ENCODE measurements at regions not wholly inside any gene's neighbourhood (a gene's known extent, or its start where the extent isn't known, plus 50 kb on each side); places are given as distances from the start of the nearest gene placed in this dataset.

DNA sequence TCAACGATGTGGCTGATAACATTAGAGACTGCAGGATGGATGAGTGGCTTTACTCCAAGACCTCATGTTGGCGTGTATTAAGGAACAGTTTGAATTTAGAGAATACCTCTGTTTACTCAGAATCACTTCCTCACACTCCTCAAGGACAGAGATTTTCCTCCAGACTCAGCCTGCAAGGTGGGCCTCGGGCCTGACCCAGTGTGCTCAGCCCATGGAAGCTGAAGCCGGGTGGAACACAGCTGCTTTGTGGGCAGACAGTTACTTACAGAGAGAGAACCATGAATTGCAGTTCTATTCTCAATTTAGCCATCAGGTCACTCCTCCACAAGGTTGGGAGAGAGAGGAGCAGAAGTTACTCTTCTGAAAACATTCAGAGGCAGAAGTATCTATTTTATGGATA lies 135.8 kb downstream of the SNX19 start:
- POLR2A ChIA-PET = no interaction called here
- CTCF ChIA-PET = no interaction called here
- H3K4me1 Mint-ChIP-seq = no peaks in the 10 kb centered on the region
- ATAC-seq (ENCODE audit: low read depth) = no peak
- H3K4me3 Mint-ChIP-seq = no peak overlapping the region
- H3K27ac Mint-ChIP-seq = no peak overlapping the region
- peaks cover 2% of the 10 kb centered on the region for H3K27me3 Mint-ChIP-seq
- TF ChIP-seq, protein P1, sequence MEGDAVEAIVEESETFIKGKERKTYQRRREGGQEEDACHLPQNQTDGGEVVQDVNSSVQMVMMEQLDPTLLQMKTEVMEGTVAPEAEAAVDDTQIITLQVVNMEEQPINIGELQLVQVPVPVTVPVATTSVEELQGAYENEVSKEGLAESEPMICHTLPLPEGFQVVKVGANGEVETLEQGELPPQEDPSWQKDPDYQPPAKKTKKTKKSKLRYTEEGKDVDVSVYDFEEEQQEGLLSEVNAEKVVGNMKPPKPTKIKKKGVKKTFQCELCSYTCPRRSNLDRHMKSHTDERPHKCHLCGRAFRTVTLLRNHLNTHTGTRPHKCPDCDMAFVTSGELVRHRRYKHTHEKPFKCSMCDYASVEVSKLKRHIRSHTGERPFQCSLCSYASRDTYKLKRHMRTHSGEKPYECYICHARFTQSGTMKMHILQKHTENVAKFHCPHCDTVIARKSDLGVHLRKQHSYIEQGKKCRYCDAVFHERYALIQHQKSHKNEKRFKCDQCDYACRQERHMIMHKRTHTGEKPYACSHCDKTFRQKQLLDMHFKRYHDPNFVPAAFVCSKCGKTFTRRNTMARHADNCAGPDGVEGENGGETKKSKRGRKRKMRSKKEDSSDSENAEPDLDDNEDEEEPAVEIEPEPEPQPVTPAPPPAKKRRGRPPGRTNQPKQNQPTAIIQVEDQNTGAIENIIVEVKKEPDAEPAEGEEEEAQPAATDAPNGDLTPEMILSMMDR (IDR thresholded peaks at IDR 0.05) = no peak
- intact Hi-C loops (cut with micrococcal nuclease) = no loop called here
- H3K9me3 Mint-ChIP-seq = no peaks in the 10 kb centered on the region
- no peaks in the 10 kb centered on the region for H3K36me3 Mint-ChIP-seq (ENCODE audit: low read depth)
- no peak for DNase-seq

DNA sequence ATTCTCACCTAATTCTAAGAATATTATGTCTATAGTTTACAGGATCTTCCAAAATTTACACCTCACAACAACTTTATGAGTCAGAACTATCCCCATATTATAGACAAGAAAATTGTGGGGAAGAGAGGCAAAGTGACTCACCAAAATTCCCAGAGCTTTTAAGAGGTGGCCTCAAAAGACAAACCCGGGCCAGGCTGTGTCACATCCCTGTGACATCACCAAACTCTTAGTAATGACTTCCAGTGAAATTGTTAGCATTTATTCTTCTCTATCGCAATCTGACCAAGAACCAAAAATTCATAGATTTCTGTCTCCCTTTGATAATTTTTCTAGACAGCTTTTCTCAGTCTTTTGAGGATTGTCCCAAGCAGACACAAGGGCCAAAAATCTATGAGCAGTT lies 134.3 kb downstream of the SNX19 start:
- intact Hi-C loops (cut with micrococcal nuclease) = no loop called here
- H3K27ac Mint-ChIP-seq = no peak overlapping the region
- H3K36me3 Mint-ChIP-seq (ENCODE audit: low read depth) = no peaks in the 10 kb centered on the region
- ATAC-seq (ENCODE audit: low read depth) = no peak
- no peaks in the 10 kb centered on the region for H3K27me3 Mint-ChIP-seq
- no peaks in the 10 kb centered on the region for H3K4me1 Mint-ChIP-seq
- H3K4me3 Mint-ChIP-seq = no peak overlapping the region
- DNase-seq = no peak
- H3K9me3 Mint-ChIP-seq = no peaks in the 10 kb centered on the region
- CTCF ChIA-PET = no interaction called here
- TF ChIP-seq, protein P1 (IDR thresholded peaks at IDR 0.05) = no peak
- POLR2A ChIA-PET = no interaction called here

DNA sequence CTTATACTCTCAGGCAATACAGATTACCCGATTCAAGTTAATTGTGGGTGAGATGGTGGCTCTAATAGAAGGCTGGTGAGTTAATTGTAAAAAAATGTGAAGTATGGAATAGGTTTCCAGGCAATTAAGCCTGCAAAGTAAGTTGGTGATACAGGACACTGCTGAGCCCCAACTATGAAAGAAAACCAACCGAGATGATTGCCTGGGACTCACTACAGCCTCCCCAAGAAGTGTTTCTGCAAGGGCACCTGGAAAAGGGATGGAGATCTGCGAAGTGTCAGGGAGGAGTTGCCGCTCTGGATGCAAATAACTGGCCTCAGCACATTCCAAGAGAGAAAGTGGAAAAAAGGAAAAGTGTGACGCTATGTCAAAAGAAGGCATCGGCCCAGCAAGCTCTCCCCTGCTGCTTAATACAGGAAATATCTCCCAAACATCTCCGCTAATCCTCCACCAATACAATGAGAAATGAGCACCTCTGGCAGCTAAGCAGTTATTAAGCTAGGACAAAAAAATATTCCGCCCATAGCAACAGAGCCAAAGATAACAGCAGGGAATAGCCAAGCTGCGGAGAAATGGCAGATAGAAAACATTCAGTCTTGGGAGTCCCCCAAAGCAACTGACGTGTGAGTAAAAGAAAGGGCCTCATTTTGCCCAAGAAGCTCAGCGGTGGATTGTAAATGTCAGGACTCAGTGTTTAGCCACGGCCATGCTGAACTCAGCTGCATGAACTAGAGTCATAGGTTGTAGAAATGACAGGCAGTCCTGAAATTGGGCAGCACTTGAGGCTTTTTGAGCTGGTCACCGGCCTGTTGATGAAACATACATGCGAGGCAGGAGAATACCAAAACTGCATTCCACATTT lies 133.7 kb downstream of the SNX19 start:
- intact Hi-C loops (cut with micrococcal nuclease) = no loop called here

DNA sequence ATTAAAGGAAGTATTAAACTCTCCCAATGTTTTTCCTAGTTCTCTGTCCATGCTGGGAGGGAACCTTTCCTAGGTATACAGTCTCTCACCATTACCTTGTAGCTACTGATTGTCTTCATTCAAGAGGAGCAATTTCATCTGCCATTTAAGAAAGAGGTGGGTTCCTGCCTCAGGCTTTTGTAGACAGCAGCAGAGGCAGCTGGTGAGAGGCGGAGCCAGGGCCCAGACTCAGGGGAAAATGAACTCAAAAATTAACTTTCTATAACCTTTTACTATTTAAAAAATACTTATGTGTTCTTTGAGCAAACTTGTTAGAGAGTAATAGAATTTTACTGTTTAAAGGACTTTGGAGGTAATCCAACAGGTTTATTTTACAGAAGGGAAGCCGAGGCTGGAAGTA lies 133.0 kb downstream of the SNX19 start:
- ATAC-seq (ENCODE audit: low read depth) (no peak), DNase-seq (no peak)
- CTCF ChIA-PET = no interaction called here
- intact Hi-C loops (cut with micrococcal nuclease) = no loop called here
- Mint-ChIP-seq H3K27me3 (no peaks in the 10 kb centered on the region), H3K27ac (no peak overlapping the region), H3K4me3 (no peak overlapping the region), H3K9me3 (no peaks in the 10 kb centered on the region), H3K4me1 (no peaks in the 10 kb centered on the region), H3K36me3 (ENCODE audit: low read depth) (no peaks in the 10 kb centered on the region)
- POLR2A ChIA-PET = no interaction called here
- TF ChIP-seq, protein P1 (IDR thresholded peaks at IDR 0.05) = no peak

More for the DNA sequence above, 133.7 kb downstream of the SNX19 start:
- POLR2A ChIA-PET = no interaction called here
- Mint-ChIP-seq H3K9me3 (no peaks in the 10 kb centered on the region), H3K4me1 (no peaks in the 10 kb centered on the region), H3K36me3 (ENCODE audit: low read depth) (no peaks in the 10 kb centered on the region), H3K4me3 (no peak overlapping the region), H3K27ac (no peak overlapping the region), H3K27me3 (no peaks in the 10 kb centered on the region)
- CTCF ChIA-PET = no interaction called here
- TF ChIP-seq, protein P1 (IDR thresholded peaks at IDR 0.05) = no peak
- DNase-seq (no peak), ATAC-seq (ENCODE audit: low read depth) (no peak)

DNA sequence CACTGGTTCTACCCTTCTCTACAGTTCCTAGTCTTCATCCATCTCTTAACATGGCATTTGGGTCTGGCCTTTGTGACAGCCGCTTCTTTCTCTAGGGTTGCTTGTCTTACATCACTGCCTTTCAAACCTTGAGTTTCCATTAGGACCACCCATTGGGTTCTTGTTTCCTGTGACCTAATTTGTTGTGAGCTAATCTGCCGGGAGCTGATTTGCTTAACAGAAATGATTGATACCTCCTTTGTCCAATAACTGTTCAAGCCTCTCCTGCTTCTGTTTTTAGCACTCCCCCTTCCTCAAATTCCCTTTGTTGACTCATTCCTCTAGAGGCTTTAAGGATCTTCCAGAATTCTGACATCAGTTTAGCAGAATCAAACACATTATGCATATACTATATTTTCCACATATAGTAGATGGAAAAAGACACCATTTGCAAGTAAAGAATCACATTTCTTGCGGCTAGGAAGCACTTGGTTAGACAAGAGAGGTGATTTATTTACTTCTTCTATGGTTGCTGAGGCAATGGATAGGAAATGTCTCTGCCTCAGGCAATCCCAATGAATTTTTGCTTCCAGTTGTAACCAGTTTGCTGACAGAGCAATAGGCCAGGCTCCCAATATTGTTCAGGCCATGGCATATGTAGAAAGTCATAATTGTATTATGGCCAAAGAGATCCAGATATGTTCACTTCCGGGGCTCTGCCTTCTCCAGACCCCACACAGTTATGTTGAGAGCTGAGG lies 130.7 kb downstream of the SNX19 start:
- Mint-ChIP-seq H3K9me3 (peaks cover 6% of the 10 kb centered on the region), H3K4me1 (no peaks in the 10 kb centered on the region), H3K4me3 (no peak overlapping the region), H3K27ac (no peak overlapping the region), H3K27me3 (peaks cover 2% of the 10 kb centered on the region), H3K36me3 (ENCODE audit: low read depth) (no peaks in the 10 kb centered on the region)
- ChIA-PET POLR2A (no interaction called here), CTCF (no interaction called here)
- no peak for ATAC-seq (ENCODE audit: low read depth)
- intact Hi-C loops (cut with micrococcal nuclease) = no loop called here
- TF ChIP-seq, protein P1 (IDR thresholded peaks at IDR 0.05) = no peak
- no peak for DNase-seq

Data from activated B cell treated with CpG ODN at 0.5 μM for 24 hours (primary cell).